Left ventricle myocardium inferior (tissue), 1 donor: ENCODE measurements at regions not wholly inside any gene's neighbourhood (a gene's known extent, or its start where the extent isn't known, plus 50 kb on each side); places are given as distances from the start of the nearest gene placed in this dataset.
A peak's percentile ranks its signal among the peaks of the same experiment; 100 is the strongest.

Experiments used
- DNase-seq: peaks from one replicate; pipeline ENCODE4 v3.0.0-alpha.2; 2020
- H3K27ac ChIP-seq: fragments of 200-600 bp; replicated peaks from 2 replicates; pipeline ENCODE4 v1.8.0; 2021
- H3K27me3 ChIP-seq: fragments of 200-600 bp; 2 replicates; pipeline ENCODE4 v1.8.0; 2021; ENCODE audit warnings: low read depth
- H3K36me3 ChIP-seq: fragments of 200-600 bp; 2 replicates; pipeline ENCODE4 v1.8.0; 2021
- H3K4me1 ChIP-seq: fragments of 200-600 bp; 2 replicates; pipeline ENCODE4 v1.8.0; 2021
- H3K4me3 ChIP-seq: fragments of 200-600 bp; 2 replicates; pipeline ENCODE4 v1.8.0; 2021; ENCODE audit warnings: mild to moderate bottlenecking, moderate library complexity
- H3K9me3 ChIP-seq: fragments of 200-600 bp; replicated peaks from 2 replicates; pipeline ENCODE4 v1.8.0; 2021
- intact Hi-C: fragments of 100-400 bp; cut with micrococcal nuclease; formaldehyde crosslinking; loops from one replicate; pipeline ENCODE4 v1.11.0; 2022
- TF ChIP-seq, protein P1 (sequence below): fragments of 200-600 bp; IDR thresholded peaks from 2 replicates; pipeline ENCODE4 v1.8.0; 2021; ENCODE audit warnings: antibody characterized with exemption, mild to moderate bottlenecking, borderline replicate concordance
- donor health status: DM: no; HTN: yes; CAD: no; lungs with severe emphysema.

DNA sequence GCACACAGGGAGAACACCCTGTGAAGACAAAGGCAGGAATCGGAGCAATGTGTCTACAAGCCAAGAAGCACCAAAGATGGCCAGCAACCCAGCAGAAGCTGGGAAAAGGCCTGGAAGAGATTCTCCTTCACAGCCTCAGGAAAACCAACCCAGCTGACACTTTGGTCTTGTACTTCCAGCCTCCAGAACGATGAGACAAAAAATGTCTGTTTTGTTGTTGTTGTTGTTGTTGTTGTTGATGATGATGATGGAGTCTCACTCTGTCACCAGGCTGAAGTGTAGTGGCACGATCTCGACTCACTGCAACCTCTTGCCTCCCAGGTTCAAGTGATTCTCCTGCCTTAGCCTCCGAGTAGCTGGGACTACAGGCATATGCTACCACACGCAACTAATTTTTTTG is 157.3 kb downstream of the ETS2 start:
- no peak overlapping the region for H3K4me3 ChIP-seq
- H3K27me3 ChIP-seq: no peaks in the 10 kb centered on the region
- intact Hi-C loops: no loop called here
- H3K9me3 ChIP-seq: peaks cover 7% of the 10 kb centered on the region
- TF ChIP-seq, protein P1, sequence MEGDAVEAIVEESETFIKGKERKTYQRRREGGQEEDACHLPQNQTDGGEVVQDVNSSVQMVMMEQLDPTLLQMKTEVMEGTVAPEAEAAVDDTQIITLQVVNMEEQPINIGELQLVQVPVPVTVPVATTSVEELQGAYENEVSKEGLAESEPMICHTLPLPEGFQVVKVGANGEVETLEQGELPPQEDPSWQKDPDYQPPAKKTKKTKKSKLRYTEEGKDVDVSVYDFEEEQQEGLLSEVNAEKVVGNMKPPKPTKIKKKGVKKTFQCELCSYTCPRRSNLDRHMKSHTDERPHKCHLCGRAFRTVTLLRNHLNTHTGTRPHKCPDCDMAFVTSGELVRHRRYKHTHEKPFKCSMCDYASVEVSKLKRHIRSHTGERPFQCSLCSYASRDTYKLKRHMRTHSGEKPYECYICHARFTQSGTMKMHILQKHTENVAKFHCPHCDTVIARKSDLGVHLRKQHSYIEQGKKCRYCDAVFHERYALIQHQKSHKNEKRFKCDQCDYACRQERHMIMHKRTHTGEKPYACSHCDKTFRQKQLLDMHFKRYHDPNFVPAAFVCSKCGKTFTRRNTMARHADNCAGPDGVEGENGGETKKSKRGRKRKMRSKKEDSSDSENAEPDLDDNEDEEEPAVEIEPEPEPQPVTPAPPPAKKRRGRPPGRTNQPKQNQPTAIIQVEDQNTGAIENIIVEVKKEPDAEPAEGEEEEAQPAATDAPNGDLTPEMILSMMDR: no peak
- peaks cover 24% of the 10 kb centered on the region for H3K4me1 ChIP-seq
- no peaks in the 10 kb centered on the region for H3K36me3 ChIP-seq
- no peak for DNase-seq
- H3K27ac ChIP-seq: no peak overlapping the region

DNA sequence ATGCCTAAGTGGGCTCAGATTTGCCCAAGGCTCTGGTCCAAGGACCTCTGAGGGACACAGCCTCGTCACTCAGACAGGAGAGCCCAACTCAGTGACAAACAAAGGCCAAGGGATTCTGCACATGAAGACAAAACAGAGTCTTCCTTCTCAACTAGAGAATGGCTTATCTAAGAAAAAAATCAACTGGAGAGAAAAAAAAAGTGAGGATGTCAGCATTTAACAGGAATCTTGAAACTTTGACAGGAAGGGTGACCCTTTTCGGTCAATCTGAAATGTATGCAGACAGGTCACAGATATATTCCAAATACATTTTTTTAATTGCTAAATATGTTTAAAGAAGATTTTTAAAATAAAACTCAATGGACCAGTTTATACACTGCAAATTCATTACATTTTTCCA is 154.5 kb downstream of the ETS2 start:
- Histone ChIP-seq H3K27ac (peak overlapping the region; percentile 68), H3K4me1 (peaks cover 49% of the 10 kb centered on the region), H3K4me3 (no peak overlapping the region), H3K9me3 (peaks cover 7% of the 10 kb centered on the region), H3K36me3 (no peaks in the 10 kb centered on the region), H3K27me3 (no peaks in the 10 kb centered on the region)
- TF ChIP-seq, protein P1: no peak
- intact Hi-C loops: no loop called here
- DNase-seq: no peak

DNA sequence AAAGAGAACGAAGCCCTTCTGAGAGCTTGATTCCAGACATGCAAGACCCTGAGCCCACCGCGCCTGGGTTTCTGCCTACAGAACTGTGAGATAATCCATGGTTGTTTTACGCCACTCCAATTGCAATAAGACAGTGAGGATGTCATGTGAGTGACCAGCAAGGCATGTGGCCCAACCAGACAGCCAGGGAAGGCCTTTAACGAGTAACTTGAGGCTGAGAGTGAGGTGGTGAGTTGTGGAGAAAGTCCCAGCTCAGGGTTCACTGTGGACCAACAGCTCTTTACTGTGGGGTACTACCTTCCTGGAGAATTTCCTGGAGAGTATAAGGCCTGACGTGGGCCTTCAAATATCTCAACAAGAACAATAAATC is 153.9 kb downstream of the ETS2 start:
- Histone ChIP-seq H3K27me3 (no peaks in the 10 kb centered on the region), H3K27ac (peak overlapping the region; percentile 68), H3K4me1 (peaks cover 49% of the 10 kb centered on the region), H3K9me3 (peaks cover 7% of the 10 kb centered on the region), H3K36me3 (no peaks in the 10 kb centered on the region), H3K4me3 (no peak overlapping the region)
- DNase-seq: no peak
- intact Hi-C loops: no loop called here
- TF ChIP-seq, protein P1: no peak

DNA sequence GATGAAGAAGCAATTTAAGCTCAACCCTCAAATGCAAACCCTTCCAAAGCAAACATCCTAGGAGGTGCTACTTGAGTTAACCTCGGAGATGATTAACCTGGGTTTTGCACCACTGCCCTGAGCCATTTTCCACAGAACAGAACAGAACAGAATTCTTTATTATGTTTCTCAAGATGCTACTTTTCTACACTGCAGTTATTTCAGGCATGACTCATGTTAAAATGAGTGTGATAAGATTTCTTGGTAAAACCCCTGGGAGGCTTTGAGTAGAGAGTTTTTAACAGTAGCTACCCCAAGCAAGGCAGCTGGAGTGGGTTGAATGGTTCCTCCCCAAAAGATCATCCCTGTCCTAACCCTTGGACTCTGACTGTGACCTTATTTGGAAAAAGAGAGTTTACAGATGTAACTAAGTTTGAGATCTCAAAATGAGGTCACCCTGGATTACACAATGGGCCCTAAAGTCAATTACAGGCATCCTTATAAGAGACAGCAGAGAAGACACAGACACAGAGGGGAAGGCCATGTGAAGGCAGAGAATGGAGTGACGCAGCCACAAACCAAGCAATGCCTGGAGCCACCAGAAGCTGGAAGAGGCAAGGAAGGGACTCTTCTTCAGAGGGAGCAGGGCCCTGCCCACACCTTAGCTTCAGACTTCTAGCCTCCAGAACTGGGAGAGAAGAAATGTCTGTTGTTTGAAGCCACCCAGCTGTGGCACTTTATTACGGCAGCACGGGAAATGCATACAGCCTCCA is 153.4 kb downstream of the ETS2 start:
- Histone ChIP-seq H3K36me3 (no peaks in the 10 kb centered on the region), H3K27ac (peak overlapping the region; percentile 68), H3K4me3 (no peak overlapping the region), H3K27me3 (no peaks in the 10 kb centered on the region), H3K4me1 (peaks cover 49% of the 10 kb centered on the region), H3K9me3 (peaks cover 7% of the 10 kb centered on the region)
- no peak for DNase-seq
- intact Hi-C loops: no loop called here
- TF ChIP-seq, protein P1: no peak

DNA sequence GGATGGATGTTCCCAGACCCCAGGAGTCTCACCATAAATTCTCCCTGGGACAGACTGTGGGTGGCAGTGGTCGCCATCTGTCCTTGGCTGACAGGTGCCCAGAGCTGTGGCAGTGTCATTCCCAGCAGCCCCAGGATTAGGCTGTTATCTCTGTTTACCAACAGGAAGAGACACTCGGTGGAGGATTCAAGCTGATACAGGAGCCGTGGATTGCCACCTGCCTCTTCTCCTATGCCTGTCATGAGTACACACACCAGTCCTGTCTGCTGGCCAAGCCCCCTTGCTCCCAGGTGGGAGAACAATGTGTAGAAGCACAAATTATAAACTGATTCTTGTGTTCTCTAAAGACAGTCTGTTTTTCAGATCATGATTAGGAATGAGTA is 152.6 kb downstream of the ETS2 start:
- Histone ChIP-seq H3K27ac (peak overlapping the region; percentile 57), H3K4me1 (peaks cover 49% of the 10 kb centered on the region)

More for the DNA sequence above, 152.6 kb downstream of the ETS2 start:
- Histone ChIP-seq H3K27me3 (no peaks in the 10 kb centered on the region), H3K9me3 (peaks cover 7% of the 10 kb centered on the region), H3K36me3 (no peaks in the 10 kb centered on the region), H3K4me3 (no peak overlapping the region)
- DNase-seq: no peak
- intact Hi-C loops: no loop called here
- TF ChIP-seq, protein P1: no peak
